ENCODE measurements at regions not wholly inside any gene's neighbourhood (a gene's known extent, or its start where the extent isn't known, plus 50 kb on each side); places are given as distances from the start of the nearest gene placed in this dataset.

DNA sequence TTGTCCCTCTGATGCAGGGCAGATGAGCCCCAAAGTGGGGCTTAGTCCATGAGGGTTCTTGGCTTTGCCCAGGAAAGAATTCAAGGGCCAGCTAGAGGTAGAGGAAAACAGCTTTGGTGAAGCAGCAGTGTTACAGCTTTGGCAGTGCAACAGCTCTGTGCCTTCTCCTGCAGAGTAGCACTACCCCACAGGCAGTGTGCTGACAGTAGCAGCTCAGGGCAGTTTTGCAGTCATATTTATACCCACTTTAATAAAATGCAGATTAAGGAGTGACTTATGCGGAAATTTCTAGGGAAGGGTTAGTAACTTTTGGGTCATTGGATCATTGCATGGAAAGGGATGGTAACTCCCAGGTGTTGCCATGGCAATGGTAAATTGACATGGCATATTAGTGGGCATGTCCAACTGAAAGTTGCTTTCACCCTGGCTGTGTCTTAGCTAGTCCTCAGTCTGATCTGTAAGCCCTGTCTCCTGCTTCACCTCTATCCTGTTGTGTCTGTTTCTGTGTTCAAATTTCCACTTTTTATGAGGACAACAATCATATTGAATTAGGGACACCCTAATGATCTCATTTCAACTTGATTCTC is 241.3 kb upstream of the C2CD4B start:
- Histone ChIP-seq H3K36me3 (no peaks in the 10 kb centered on the region), H3K27ac (no peak overlapping the region), H3K4me3 (no peak overlapping the region), H3K27me3 (no peaks in the 10 kb centered on the region), H3K4me1 (peaks cover 0 to 51% (median 19%) of the 10 kb centered on the region in 12 donors), H3K9me3 (no peaks in the 10 kb centered on the region)
- TF ChIP-seq POLR2A (IDR thresholded peaks at IDR 0.05), result no peak
- TF ChIP-seq, protein P1, sequence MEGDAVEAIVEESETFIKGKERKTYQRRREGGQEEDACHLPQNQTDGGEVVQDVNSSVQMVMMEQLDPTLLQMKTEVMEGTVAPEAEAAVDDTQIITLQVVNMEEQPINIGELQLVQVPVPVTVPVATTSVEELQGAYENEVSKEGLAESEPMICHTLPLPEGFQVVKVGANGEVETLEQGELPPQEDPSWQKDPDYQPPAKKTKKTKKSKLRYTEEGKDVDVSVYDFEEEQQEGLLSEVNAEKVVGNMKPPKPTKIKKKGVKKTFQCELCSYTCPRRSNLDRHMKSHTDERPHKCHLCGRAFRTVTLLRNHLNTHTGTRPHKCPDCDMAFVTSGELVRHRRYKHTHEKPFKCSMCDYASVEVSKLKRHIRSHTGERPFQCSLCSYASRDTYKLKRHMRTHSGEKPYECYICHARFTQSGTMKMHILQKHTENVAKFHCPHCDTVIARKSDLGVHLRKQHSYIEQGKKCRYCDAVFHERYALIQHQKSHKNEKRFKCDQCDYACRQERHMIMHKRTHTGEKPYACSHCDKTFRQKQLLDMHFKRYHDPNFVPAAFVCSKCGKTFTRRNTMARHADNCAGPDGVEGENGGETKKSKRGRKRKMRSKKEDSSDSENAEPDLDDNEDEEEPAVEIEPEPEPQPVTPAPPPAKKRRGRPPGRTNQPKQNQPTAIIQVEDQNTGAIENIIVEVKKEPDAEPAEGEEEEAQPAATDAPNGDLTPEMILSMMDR (IDR thresholded peaks at IDR 0.05), result no peak
- 90 to 95% (median 94%) methylated on average over 1 of the region's 1 CpG for WGBS, 4 donors
- DNase-seq, result no peak
- ATAC-seq, result peak in 2 of 4 donors; percentile 40 to 41
- intact Hi-C loops (cut with DNase I), result loop anchor here in 1 of 10 donors (5.0 kb wide), 1 partner anchor 46 kb away; no protein-coding TSS in a partner anchor

DNA sequence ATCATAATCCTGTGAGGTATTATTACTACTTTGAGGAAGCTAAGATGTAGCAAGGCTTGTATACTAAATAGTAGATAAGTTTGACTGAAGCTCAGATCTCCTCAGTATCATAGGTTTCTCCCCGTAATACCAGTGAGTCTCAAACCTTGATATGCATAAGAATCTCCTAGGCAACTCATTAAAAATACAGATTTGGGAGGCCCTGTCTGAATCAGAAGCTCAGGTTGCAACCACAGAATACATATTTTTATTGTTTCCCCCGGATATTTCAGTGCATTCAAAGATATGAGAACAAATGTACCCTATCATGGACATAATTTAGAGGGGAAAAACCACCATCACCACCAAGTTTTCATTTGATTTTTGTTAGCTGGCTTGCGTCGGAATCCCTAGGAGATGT is 242.1 kb upstream of the C2CD4B start:
- intact Hi-C loops (cut with DNase I), result loop anchor here in 1 of 10 donors (5.0 kb wide), 1 partner anchor 45 kb away; no protein-coding TSS in a partner anchor
- no peak for ATAC-seq

DNA sequence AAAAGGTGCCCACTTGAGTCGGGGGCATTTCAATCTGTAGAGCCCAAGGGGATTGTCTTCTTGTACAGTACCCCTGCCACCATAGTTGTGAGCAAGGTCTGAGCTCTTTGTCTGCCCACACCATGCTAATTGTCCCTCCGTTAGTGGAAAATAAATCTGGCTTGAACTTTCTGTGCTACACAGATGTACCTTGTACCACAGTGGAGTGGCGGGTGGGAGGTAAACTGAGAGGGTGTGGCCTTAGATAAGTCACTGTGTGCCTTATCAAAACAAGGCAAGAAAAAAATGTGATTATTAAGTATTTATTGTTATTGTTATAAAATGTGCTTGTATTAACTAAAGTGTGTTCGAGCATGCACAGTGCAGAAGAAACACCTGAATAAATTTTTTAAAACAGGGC is 242.9 kb upstream of the C2CD4B start:
- no peak for DNase-seq
- TF ChIP-seq, protein P1 (IDR thresholded peaks at IDR 0.05), result no peak
- no peak for TF ChIP-seq POLR2A (IDR thresholded peaks at IDR 0.05)
- H3K4me3 ChIP-seq, result no peak overlapping the region
- ATAC-seq, result no peak
- no peaks in the 10 kb centered on the region for H3K27me3 ChIP-seq
- no peak overlapping the region for H3K27ac ChIP-seq
- intact Hi-C loops (cut with DNase I), result loop anchor here in 1 of 10 donors (5.0 kb wide), 1 partner anchor 44 kb away; no protein-coding TSS in a partner anchor
- no peaks in the 10 kb centered on the region for H3K9me3 ChIP-seq
- H3K4me1 ChIP-seq, result peaks cover 0 to 46% (median 17%) of the 10 kb centered on the region in 12 donors
- H3K36me3 ChIP-seq, result no peaks in the 10 kb centered on the region
- WGBS, 4 donors, result 86 to 95% (median 91%) methylated on average over 4 of the region's 4 CpGs

More for the DNA sequence above, 242.1 kb upstream of the C2CD4B start:
- no peak overlapping the region for H3K27ac ChIP-seq
- 89 to 96% (median 93%) methylated on average over 4 of the region's 4 CpGs for WGBS, 4 donors
- H3K36me3 ChIP-seq, result no peaks in the 10 kb centered on the region
- no peaks in the 10 kb centered on the region for H3K9me3 ChIP-seq
- TF ChIP-seq, protein P1 (IDR thresholded peaks at IDR 0.05), result no peak
- TF ChIP-seq POLR2A (IDR thresholded peaks at IDR 0.05), result no peak
- no peak for DNase-seq
- no peaks in the 10 kb centered on the region for H3K27me3 ChIP-seq
- peaks cover 0 to 46% (median 17%) of the 10 kb centered on the region in 12 donors for H3K4me1 ChIP-seq
- H3K4me3 ChIP-seq, result no peak overlapping the region

DNA sequence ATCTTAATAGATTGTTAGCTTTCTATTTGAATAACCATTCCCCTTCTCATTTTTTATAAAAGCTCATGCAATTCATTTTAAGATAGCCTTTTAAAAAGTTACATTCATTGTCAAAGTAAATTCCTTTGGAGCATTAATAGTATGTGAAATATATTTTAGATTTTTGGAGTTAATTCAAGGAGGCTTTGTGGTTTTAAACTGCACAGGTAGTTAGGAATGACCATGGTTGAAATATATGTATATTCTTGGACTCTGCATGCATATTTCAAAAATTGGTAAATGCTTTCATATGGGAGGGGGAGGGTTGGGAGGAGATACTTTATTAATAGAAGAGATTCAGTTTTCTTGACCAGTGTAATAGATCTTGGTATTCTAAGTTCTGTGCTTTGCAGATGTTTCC is 244.4 kb upstream of the C2CD4B start:
- Histone ChIP-seq H3K4me3 (no peak overlapping the region), H3K27ac (no peak overlapping the region), H3K36me3 (no peaks in the 10 kb centered on the region), H3K27me3 (no peaks in the 10 kb centered on the region), H3K9me3 (no peaks in the 10 kb centered on the region), H3K4me1 (peaks cover 0 to 45% (median 11%) of the 10 kb centered on the region in 12 donors)
- ATAC-seq, result no peak
- DNase-seq, result no peak
- intact Hi-C loops (cut with DNase I), result loop anchor here in 1 of 10 donors (5.0 kb wide), 1 partner anchor 43 kb away; no protein-coding TSS in a partner anchor
- no peak for TF ChIP-seq POLR2A (IDR thresholded peaks at IDR 0.05)
- TF ChIP-seq, protein P1 (IDR thresholded peaks at IDR 0.05), result no peak

Measured in heart left ventricle (tissue), 16 donors.